Occipital lobe (tissue), 1 donor: ENCODE measurements at regions not wholly inside any gene's neighbourhood (a gene's known extent, or its start where the extent isn't known, plus 50 kb on each side); places are given as distances from the start of the nearest gene placed in this dataset.

Experiments used
- DNase-seq: peaks from one replicate; lab custom pipeline; 2025; lab: John Stamatoyannopoulos, UW

- DNase-seq: no peak
These were observed 113.6 kb downstream of the OAT start for GRCh38 chr10:124305131-124305530.

GRCh38 chr10:124303662-124304418 is 114.9 kb downstream of the OAT start:
- DNase-seq: no peak

GRCh38 chr10:124302951-124303505 is 115.7 kb downstream of the OAT start:
- no peak for DNase-seq

- no peak for DNase-seq
These were observed 117.0 kb downstream of the OAT start for GRCh38 chr10:124301736-124302135.

GRCh38 chr10:124300735-124301134 is 118.0 kb downstream of the OAT start:
- DNase-seq: no peak

GRCh38 chr10:124300224-124300623 is 118.5 kb downstream of the OAT start:
- DNase-seq: no peak

GRCh38 chr10:124299696-124300095 is 119.0 kb downstream of the OAT start:
- DNase-seq: no peak

- DNase-seq: no peak
These were observed 119.8 kb downstream of the OAT start for GRCh38 chr10:124298891-124299290.

GRCh38 chr10:124296813-124297788 is 121.6 kb downstream of the OAT start:
- no peak for DNase-seq

- DNase-seq: no peak
These were observed 122.5 kb downstream of the OAT start for GRCh38 chr10:124296121-124296812.

GRCh38 chr10:124294811-124295770 is 123.6 kb downstream of the OAT start:
- DNase-seq: no peak

GRCh38 chr10:124293616-124294449 is 124.9 kb downstream of the OAT start:
- DNase-seq: no peak

GRCh38 chr10:124292911-124293615 is 125.7 kb downstream of the OAT start:
- DNase-seq: no peak

- no peak for DNase-seq
These were observed 127.6 kb downstream of the OAT start for GRCh38 chr10:124291001-124291701.

- no peak for DNase-seq
These were observed 128.6 kb downstream of the OAT start for GRCh38 chr10:124289851-124290795.

- no peak for DNase-seq
These were observed 129.5 kb downstream of the OAT start for GRCh38 chr10:124288928-124289850.
